Cardiac muscle cell (in vitro differentiated cells and primary cell): ENCODE measurements at regions not wholly inside any gene's neighbourhood (a gene's known extent, or its start where the extent isn't known, plus 50 kb on each side); places are given as distances from the start of the nearest gene placed in this dataset.

Source experiments
- DNase-seq, 2 donors: peaks; one replicate each; pipeline versions ENCODE4 v3.0.0 to v3.0.0-alpha.2; 2010 to 2017; ENCODE audit warnings: low read depth in 1 of 2, low spot score in 1 of 2
- H3K27ac ChIP-seq: fragments of 200-600 bp; sonication (generic); 2 replicates; pipeline ENCODE4 v1.5.1; 2016
- H3K27me3 ChIP-seq: fragments of 200-600 bp; sonication (generic); 2 replicates; pipeline ENCODE4 v1.6.0; 2016; ENCODE audit warnings: control low read depth
- H3K36me3 ChIP-seq: fragments of 200-600 bp; sonication (generic); 2 replicates; pipeline ENCODE4 v1.5.1; 2016; ENCODE audit warnings: control low read depth
- H3K4me1 ChIP-seq: fragments of 200-600 bp; sonication (generic); 2 replicates; pipeline ENCODE4 v1.8.1; 2017; ENCODE audit warnings: low read depth, mild to moderate bottlenecking, mixed run types
- H3K4me3 ChIP-seq: fragments of 200-600 bp; sonication (generic); 2 replicates; pipeline ENCODE4 v1.5.1; 2016; ENCODE audit warnings: mild to moderate bottlenecking
- H3K9me3 ChIP-seq: fragments of 200-600 bp; sonication (generic); 2 replicates; pipeline ENCODE4 v1.5.1; 2017; ENCODE audit warnings: low read depth, mild to moderate bottlenecking, control low read depth
- TF ChIP-seq, protein P1 (sequence below): IDR thresholded peaks from 2 replicates; pipeline ENCODE4 v1.5.1; 2012; ENCODE audit warnings: low read depth, mild to moderate bottlenecking, low read length

GRCh38 chr16:7227229-7227721, 105.4 kb upstream of the RBFOX1 start:
- Histone ChIP-seq H3K27me3 (no peaks in the 10 kb centered on the region), H3K9me3 (no peaks in the 10 kb centered on the region), H3K36me3 (no peaks in the 10 kb centered on the region), H3K4me3 (no peak overlapping the region), H3K4me1 (peaks cover 12% of the 10 kb centered on the region), H3K27ac (no peak overlapping the region)
- DNase-seq: peak in 1 of 2 donors; percentile 66
- TF ChIP-seq, protein P1, sequence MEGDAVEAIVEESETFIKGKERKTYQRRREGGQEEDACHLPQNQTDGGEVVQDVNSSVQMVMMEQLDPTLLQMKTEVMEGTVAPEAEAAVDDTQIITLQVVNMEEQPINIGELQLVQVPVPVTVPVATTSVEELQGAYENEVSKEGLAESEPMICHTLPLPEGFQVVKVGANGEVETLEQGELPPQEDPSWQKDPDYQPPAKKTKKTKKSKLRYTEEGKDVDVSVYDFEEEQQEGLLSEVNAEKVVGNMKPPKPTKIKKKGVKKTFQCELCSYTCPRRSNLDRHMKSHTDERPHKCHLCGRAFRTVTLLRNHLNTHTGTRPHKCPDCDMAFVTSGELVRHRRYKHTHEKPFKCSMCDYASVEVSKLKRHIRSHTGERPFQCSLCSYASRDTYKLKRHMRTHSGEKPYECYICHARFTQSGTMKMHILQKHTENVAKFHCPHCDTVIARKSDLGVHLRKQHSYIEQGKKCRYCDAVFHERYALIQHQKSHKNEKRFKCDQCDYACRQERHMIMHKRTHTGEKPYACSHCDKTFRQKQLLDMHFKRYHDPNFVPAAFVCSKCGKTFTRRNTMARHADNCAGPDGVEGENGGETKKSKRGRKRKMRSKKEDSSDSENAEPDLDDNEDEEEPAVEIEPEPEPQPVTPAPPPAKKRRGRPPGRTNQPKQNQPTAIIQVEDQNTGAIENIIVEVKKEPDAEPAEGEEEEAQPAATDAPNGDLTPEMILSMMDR: no peak

DNA sequence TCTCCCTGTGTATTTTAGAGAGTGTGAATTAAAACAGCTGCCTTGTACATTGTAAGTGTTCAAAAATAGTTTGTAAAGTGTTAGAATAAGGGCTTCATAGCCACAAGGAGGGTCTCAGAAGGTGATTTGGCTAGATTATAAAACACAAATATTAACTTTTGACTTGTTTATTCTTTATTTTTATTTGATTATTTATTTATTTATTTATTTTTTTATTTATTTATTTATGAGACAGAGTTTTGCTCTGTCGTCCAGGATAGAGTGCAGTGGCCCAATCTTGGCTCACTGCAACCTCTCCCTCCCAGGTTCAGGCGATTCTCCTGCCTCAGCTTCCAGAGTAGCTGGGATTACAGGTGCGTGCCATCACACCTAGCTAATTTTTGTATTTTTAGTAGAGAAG, 111.5 kb upstream of the RBFOX1 start:
- TF ChIP-seq, protein P1: no peak
- no peak overlapping the region for H3K27ac ChIP-seq
- H3K4me1 ChIP-seq: peaks cover 4% of the 10 kb centered on the region
- H3K36me3 ChIP-seq: no peaks in the 10 kb centered on the region
- no peak for DNase-seq
- H3K9me3 ChIP-seq: no peaks in the 10 kb centered on the region
- no peak overlapping the region for H3K4me3 ChIP-seq
- no peaks in the 10 kb centered on the region for H3K27me3 ChIP-seq

DNA sequence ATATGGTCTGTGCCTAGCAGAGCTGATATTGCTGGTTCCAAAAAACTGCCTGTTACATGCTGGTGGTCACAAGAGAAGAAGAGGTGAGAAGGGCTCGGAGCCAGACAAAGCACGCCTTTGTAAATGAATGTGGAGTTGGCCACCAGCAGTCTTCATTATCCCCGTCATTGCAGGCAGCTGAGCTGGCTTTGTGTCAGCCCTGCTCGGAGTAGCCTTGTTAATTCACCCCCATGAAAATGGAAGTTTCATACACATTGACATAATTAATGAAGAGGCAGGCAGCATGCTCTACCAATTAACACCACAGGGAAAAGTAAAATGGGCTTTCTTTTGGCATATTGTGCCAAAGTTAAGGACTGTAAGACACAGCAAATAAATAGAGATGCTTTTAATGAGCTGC, 113.7 kb upstream of the RBFOX1 start:
- DNase-seq: no peak
- no peak overlapping the region for H3K4me3 ChIP-seq

GRCh38 chr16:7217797-7218196, 114.8 kb upstream of the RBFOX1 start:
- no peak for DNase-seq
- peaks cover 4% of the 10 kb centered on the region for H3K4me1 ChIP-seq
- TF ChIP-seq, protein P1: no peak
- H3K36me3 ChIP-seq: no peaks in the 10 kb centered on the region
- H3K4me3 ChIP-seq: no peak overlapping the region
- H3K27me3 ChIP-seq: no peaks in the 10 kb centered on the region
- no peaks in the 10 kb centered on the region for H3K9me3 ChIP-seq
- no peak overlapping the region for H3K27ac ChIP-seq

More for the DNA sequence above, 113.7 kb upstream of the RBFOX1 start:
- Histone ChIP-seq H3K27ac (no peak overlapping the region), H3K4me1 (peaks cover 4% of the 10 kb centered on the region), H3K27me3 (no peaks in the 10 kb centered on the region), H3K9me3 (no peaks in the 10 kb centered on the region), H3K36me3 (no peaks in the 10 kb centered on the region)
- TF ChIP-seq, protein P1: no peak

DNA sequence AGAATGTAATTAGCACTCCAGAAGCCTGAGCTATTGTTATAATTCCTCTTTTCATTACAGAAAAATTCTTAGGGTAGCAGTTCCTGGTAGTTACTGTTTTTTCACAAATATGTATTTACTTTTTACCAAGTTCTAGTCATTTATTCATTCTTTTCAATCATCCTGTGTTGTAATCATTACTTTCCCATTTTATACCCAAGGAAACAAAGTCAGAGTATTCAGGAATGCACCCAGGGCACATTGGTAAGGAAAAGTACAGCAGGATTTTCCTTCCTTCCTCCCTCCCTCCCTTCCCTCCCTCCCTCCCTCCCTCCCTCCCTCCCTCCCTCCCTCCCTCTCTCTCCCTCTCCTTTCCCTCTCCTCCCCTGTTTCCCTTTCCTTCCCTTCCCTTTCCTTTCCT, 115.9 kb upstream of the RBFOX1 start:
- Histone ChIP-seq H3K27me3 (no peaks in the 10 kb centered on the region), H3K36me3 (no peaks in the 10 kb centered on the region), H3K9me3 (no peaks in the 10 kb centered on the region), H3K4me3 (no peak overlapping the region), H3K4me1 (peaks cover 4% of the 10 kb centered on the region), H3K27ac (no peak overlapping the region)
- TF ChIP-seq, protein P1: no peak
- no peak for DNase-seq

- TF ChIP-seq, protein P1: no peak
- Histone ChIP-seq H3K4me3 (no peak overlapping the region), H3K4me1 (peaks cover 5% of the 10 kb centered on the region), H3K27ac (no peak overlapping the region), H3K36me3 (no peaks in the 10 kb centered on the region), H3K9me3 (no peaks in the 10 kb centered on the region), H3K27me3 (peaks cover 5% of the 10 kb centered on the region)
- DNase-seq: no peak
These were observed 120.9 kb upstream of the RBFOX1 start for GRCh38 chr16:7211781-7212180.
